Sigmoid colon (tissue), 6 donors: ENCODE measurements at regions not wholly inside any gene's neighbourhood (a gene's known extent, or its start where the extent isn't known, plus 50 kb on each side); places are given as distances from the start of the nearest gene placed in this dataset.
"Not testable (repeated sequence)": the region's sequence is repeated elsewhere in the genome, so short reads cannot be mapped to it uniquely, and the experiment has no call there.

Experiments
- DNase-seq: peaks from one replicate; pipeline ENCODE4 v3.0.0-alpha.2; 2019
- H3K27ac ChIP-seq, 4 donors: fragments of 200-600 bp; sonication (generic); one replicate each; pipeline ENCODE4 v1.5.1; 2016 to 2019; ENCODE audit warnings: mild to moderate bottlenecking in 1 of 4
- H3K27me3 ChIP-seq, 3 donors: fragments of 200-600 bp; sonication (generic); one replicate each; pipeline ENCODE4 v1.5.1; 2019; ENCODE audit warnings: mild to moderate bottlenecking in 1 of 3
- H3K36me3 ChIP-seq, 4 donors: fragments of 200-600 bp; sonication (generic); one replicate each; pipeline ENCODE4 v1.5.1; 2016 to 2019
- H3K4me1 ChIP-seq, 4 donors: fragments of 200-600 bp; sonication (generic); one replicate each; pipeline ENCODE4 v1.5.1; 2017 to 2019
- H3K4me3 ChIP-seq, 4 donors: fragments of 200-600 bp; sonication (generic); one replicate each; pipeline ENCODE4 v1.5.1; 2017 to 2019; ENCODE audit warnings: mild to moderate bottlenecking in 2 of 4, moderate library complexity in 1 of 4
- H3K9me3 ChIP-seq, 4 donors: fragments of 200-600 bp in 3 of 4; sonication (generic) in 3 of 4; one replicate each; pipeline versions ENCODE4 v1.5.1 to v1.6.1; 2013 to 2019
- EP300 ChIP-seq, 4 donors: sonication (generic); formaldehyde crosslinking; IDR thresholded peaks; one replicate each; pipeline ENCODE4 v1.6.1; 2017; ENCODE audit warnings: antibody characterized with exemption in 4 of 4
- POLR2A ChIP-seq, 2 donors: fragments of 450-650 bp; IDR thresholded peaks; one replicate each; pipeline ENCODE4 v1.6.1; 2016; ENCODE audit warnings: antibody characterized with exemption in 2 of 2, mild to moderate bottlenecking in 2 of 2, moderate library complexity in 2 of 2
- POLR2AphosphoS5 ChIP-seq, 4 donors: sonication (generic); formaldehyde crosslinking; IDR thresholded peaks; one replicate each; pipeline ENCODE4 v1.6.1; 2017; ENCODE audit warnings: antibody characterized with exemption in 4 of 4
- WGBS, 2 donors: extraction: QIAGEN DNeasy Blood & Tissue Kit; methylation state at CpG; one replicate each; pipeline ENCODE4 v1.1.7; 2013; 5-methylcytosine and 5-hydroxymethylcytosine counted together
- intact Hi-C: fragments of 100-400 bp; cut with DNase I; formaldehyde crosslinking; loops from one replicate; pipeline ENCODE4 v1.15.1; 2023
- TF ChIP-seq, protein P1 (sequence below), 4 experiments: fragments of 450-650 bp in 3 of 4; fragments of 200-600 bp in 1 of 4; IDR thresholded peaks; one replicate each; pipeline ENCODE4 v1.5.1; 2016 to 2019; ENCODE audit warnings: antibody characterized with exemption in 4 of 4, mild to moderate bottlenecking in 3 of 4, moderate library complexity in 2 of 4
- donor health status: healthy with polysubstance abuse.
- donor health status: healthy.

DNA sequence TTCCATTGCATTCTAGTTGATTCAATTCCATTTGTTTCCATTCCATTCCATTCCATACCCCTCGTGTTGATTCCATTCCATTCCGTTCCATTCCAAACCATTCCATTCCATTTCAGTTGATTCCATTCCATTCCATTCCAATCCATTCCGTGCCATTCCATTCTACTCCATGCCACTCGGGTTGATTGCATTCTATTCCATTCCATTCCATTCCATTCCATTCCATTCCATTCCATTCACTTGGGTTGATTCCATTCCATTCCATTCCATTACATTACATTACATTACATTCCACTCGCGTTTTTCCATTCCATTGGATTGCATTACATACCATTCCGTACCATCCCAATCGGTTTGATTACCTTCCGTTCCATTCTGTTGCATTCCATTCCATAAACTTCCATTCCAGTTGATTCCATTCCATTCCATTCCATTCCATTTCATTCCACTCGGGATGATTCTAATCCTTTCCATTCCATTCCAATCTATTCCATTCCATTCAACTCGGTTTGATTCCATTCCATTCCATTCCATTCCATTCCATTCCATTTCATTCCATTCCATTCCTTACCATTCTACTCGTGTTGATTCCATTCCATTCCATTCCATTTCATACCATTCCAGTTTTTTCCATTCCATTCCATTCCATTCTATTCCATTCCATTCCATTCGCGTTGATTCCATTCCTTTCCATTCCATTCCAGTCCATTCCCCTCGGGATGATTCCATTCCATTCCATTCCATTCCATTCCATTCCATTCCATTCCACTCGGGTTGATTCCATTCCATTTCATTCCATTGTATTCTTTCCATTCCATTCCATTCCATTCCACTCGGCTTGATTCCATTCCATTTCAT lies 1140.4 kb downstream of the RPIA start:
- Histone ChIP-seq H3K4me3 (no peak overlapping the region), H3K27ac (no peak overlapping the region), H3K36me3 (no peaks in the 10 kb centered on the region), H3K9me3 (peaks cover 0 to 21% (median 12%) of the 10 kb centered on the region in 4 donors), H3K4me1 (no peaks in the 10 kb centered on the region), H3K27me3 (no peaks in the 10 kb centered on the region)
- intact Hi-C loops, result no loop called here
- 73 to 79% methylated on average over 17 of the region's 17 CpGs for WGBS, 2 donors
- TF ChIP-seq, protein P1, sequence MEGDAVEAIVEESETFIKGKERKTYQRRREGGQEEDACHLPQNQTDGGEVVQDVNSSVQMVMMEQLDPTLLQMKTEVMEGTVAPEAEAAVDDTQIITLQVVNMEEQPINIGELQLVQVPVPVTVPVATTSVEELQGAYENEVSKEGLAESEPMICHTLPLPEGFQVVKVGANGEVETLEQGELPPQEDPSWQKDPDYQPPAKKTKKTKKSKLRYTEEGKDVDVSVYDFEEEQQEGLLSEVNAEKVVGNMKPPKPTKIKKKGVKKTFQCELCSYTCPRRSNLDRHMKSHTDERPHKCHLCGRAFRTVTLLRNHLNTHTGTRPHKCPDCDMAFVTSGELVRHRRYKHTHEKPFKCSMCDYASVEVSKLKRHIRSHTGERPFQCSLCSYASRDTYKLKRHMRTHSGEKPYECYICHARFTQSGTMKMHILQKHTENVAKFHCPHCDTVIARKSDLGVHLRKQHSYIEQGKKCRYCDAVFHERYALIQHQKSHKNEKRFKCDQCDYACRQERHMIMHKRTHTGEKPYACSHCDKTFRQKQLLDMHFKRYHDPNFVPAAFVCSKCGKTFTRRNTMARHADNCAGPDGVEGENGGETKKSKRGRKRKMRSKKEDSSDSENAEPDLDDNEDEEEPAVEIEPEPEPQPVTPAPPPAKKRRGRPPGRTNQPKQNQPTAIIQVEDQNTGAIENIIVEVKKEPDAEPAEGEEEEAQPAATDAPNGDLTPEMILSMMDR (IDR thresholded peaks at IDR 0.05), result no peak
- no peak for TF ChIP-seq EP300 (IDR thresholded peaks at IDR 0.05)
- no peak for TF ChIP-seq POLR2AphosphoS5 (IDR thresholded peaks at IDR 0.05)
- TF ChIP-seq POLR2A (IDR thresholded peaks at IDR 0.05), result no peak
- no peak for DNase-seq

DNA sequence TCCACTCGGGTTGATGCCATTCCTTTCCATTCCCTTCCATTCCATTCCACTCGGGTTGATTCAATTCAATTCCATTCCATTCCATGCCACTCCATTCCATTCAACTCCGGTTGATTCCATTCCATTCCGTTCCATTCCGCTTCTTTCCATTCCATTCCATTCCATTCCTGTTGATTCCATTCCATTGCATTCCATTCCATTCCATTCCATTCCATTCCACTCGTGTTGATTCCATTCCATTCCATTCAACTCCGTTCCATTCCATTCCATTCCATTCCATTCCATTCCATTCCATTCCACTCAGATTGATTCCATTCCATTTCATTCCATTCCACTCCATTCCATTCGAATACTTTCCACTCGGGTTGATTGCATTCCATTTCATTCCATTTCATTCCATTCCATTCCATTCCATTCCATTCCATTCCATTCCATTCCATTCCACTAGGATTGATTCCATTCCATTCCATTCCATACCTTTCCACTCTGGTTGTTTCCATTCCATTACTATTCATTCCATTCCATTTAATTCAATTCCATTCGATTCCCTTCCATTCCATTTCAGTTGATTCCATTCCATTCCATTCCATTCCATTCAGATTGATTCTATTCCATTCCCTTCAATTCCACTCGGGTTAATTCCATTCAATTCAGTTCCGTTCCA lies 1141.8 kb downstream of the RPIA start:
- Histone ChIP-seq H3K36me3 (no peaks in the 10 kb centered on the region), H3K27ac (no peak overlapping the region), H3K4me1 (no peaks in the 10 kb centered on the region), H3K9me3 (peaks cover 7 to 18% (median 11%) of the 10 kb centered on the region in 4 donors), H3K27me3 (no peaks in the 10 kb centered on the region), H3K4me3 (no peak overlapping the region)
- intact Hi-C loops, result no loop called here
- no peak for TF ChIP-seq POLR2A (IDR thresholded peaks at IDR 0.05)
- TF ChIP-seq EP300 (IDR thresholded peaks at IDR 0.05), result no peak
- no peak for TF ChIP-seq POLR2AphosphoS5 (IDR thresholded peaks at IDR 0.05)
- TF ChIP-seq, protein P1 (IDR thresholded peaks at IDR 0.05), result no peak
- 78% methylated on average over 12 of the region's 12 CpGs for WGBS, 2 donors
- DNase-seq, result no peak

DNA sequence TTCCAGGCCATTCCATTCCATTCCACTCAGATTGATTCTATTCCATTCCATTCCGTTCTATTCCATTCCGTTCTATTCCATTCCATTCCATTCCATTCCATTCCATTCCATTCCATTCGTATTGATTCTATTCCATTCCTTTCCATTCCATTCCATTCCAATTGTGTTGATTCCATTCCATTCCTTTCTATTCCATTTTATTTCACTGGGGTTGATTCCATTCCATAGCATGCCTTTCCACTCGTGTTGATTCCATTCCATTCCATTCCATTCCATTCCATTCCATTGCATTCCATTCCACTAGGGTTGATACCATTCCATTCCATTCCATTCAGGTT lies 1142.3 kb downstream of the RPIA start:
- Histone ChIP-seq H3K4me3 (no peak overlapping the region), H3K4me1 (no peaks in the 10 kb centered on the region), H3K27ac (no peak overlapping the region), H3K9me3 (peaks cover 10 to 18% (median 11%) of the 10 kb centered on the region in 4 donors), H3K27me3 (no peaks in the 10 kb centered on the region), H3K36me3 (no peaks in the 10 kb centered on the region)
- no peak for DNase-seq
- TF ChIP-seq, protein P1 (IDR thresholded peaks at IDR 0.05), result no peak
- TF ChIP-seq POLR2AphosphoS5 (IDR thresholded peaks at IDR 0.05) (no peak), POLR2A (IDR thresholded peaks at IDR 0.05) (no peak), EP300 (IDR thresholded peaks at IDR 0.05) (no peak)
- WGBS, 2 donors, result 71 to 77% methylated on average over 4 of the region's 4 CpGs
- intact Hi-C loops, result no loop called here

DNA sequence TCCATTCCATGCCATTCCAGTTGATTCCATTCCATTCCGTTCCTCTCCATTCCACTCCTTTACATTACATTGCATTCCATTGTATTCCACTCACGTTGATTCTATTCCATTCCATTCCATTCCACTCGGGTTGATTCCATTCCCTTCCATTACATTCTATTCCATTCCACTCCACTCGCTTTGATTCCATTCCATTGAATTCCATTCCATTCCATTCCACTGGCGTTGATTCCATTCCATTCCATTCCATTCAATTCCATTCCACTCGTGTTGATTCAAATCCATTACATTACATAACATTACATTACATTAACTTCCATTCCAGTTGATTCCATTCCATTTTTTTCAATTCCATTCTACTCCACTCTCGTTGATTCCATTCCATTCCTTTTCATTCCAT lies 1142.8 kb downstream of the RPIA start:
- H3K27ac ChIP-seq, result no peak overlapping the region
- H3K27me3 ChIP-seq, result no peaks in the 10 kb centered on the region
- no peaks in the 10 kb centered on the region for H3K36me3 ChIP-seq
- H3K4me3 ChIP-seq, result no peak overlapping the region
- intact Hi-C loops, result no loop called here
- DNase-seq, result no peak
- H3K9me3 ChIP-seq, result peaks cover 8 to 15% (median 10%) of the 10 kb centered on the region in 4 donors
- TF ChIP-seq, protein P1 (IDR thresholded peaks at IDR 0.05), result no peak
- no peak for TF ChIP-seq POLR2AphosphoS5 (IDR thresholded peaks at IDR 0.05)
- H3K4me1 ChIP-seq, result no peaks in the 10 kb centered on the region
- WGBS, 2 donors, result 66 to 71% methylated on average over 7 of the region's 7 CpGs

DNA sequence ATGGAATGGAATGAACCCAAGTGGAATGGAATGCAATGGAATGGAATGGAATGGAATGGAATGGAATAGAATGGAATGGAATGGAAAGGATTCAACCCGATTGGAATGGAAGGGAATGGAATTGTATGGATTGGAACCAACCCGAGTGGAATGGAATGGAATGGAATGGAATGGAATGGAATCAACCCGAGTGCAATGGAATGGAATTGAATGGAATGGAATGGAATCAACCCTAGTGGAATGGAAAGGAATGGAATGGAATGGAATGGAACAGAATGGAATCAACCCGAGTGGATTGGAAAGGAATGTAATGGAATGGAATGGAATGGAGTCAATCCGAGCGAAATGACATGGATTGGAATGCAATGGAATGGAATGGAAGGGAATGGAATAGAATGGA lies 1144.9 kb downstream of the RPIA start:
- H3K4me1 ChIP-seq, H3K27me3 ChIP-seq, H3K36me3 ChIP-seq, DNase-seq, H3K27ac ChIP-seq, H3K4me3 ChIP-seq, intact Hi-C loops: not testable (repeated sequence)
- peaks cover 3 to 10% (median 7%) of the 10 kb centered on the region in 4 donors for H3K9me3 ChIP-seq
- WGBS, 2 donors, result 72 to 74% methylated on average over 6 of the region's 6 CpGs
